HL-60 (cell line): ENCODE measurements at regions not wholly inside any gene's neighbourhood (a gene's known extent, or its start where the extent isn't known, plus 50 kb on each side); places are given as distances from the start of the nearest gene placed in this dataset.
"Not testable (repeated sequence)": the region's sequence is repeated elsewhere in the genome, so short reads cannot be mapped to it uniquely, and the experiment has no call there.

Experiments used
- DNase-seq, 2 experiments: peaks; one replicate each; pipeline ENCODE4 v3.0.0-alpha.2; 2010 to 2020; ENCODE audit warnings: low read depth in 1 of 2, low spot score in 1 of 2
- H3K27ac ChIP-seq: fragments of 250-450 bp; sonication (Bioruptor Pico); replicated peaks from 2 replicates; pipeline ENCODE4 v1.5.1; 2020; ENCODE audit warnings: mild to moderate bottlenecking, moderate library complexity
- H3K27me3 ChIP-seq: fragments of 250-450 bp; sonication (Bioruptor Pico); 2 replicates; pipeline ENCODE4 v1.5.1; 2021; ENCODE audit warnings: mild to moderate bottlenecking, moderate library complexity; ENCODE audit not compliant: insufficient read depth, poor library complexity, severe bottlenecking
- H3K4me3 ChIP-seq: replicated peaks from 2 replicates; pipeline ENCODE4 v1.5.1; 2011; ENCODE audit warnings: mild to moderate bottlenecking, control low read depth, low read length; ENCODE audit not compliant: insufficient read depth
- CTCF ChIP-seq: IDR thresholded peaks from one replicate; pipeline ENCODE4 v1.5.1; 2011; ENCODE audit warnings: low read length, control low read depth, inconsistent platforms; ENCODE audit not compliant: insufficient read depth
- GABPA ChIP-seq: IDR thresholded peaks from 2 replicates; pipeline ENCODE4 v1.6.1; 2012; ENCODE audit warnings: low read depth
- POLR2AphosphoS5 ChIP-seq: IDR thresholded peaks from 2 replicates; pipeline ENCODE4 v1.6.1; 2012; ENCODE audit warnings: low read depth
- REST ChIP-seq: IDR thresholded peaks from 2 replicates; pipeline ENCODE4 v1.6.1; 2012; ENCODE audit warnings: low read depth; ENCODE audit not compliant: insufficient replicate concordance
- SPI1 ChIP-seq: IDR thresholded peaks from 2 replicates; pipeline ENCODE4 v1.6.1; 2012; ENCODE audit warnings: low read depth, mild to moderate bottlenecking, borderline replicate concordance

DNA sequence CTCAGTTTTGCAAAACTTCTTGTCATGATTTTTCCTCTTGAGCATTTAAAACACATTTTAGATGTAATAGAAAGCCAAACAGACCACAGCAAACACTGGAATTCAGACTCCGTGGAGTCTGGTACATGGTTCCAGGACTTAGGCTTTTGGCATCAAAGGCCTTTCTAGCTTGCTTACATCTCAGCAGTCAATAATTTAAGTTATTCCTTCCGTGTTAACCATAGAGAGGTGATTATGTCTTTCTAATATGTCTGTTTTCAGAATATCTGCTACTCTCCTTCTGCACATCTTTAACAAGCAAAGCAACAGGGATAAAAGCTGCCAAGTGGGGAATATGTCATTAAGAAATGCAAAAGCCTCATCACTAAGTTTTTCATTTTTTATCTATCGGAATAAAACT, 171.7 kb upstream of the CRBN start:
- DNase-seq, result no peak
- Histone ChIP-seq H3K27me3 (no peaks in the 10 kb centered on the region), H3K27ac (no peak overlapping the region), H3K4me3 (no peak overlapping the region)
- TF ChIP-seq SPI1 (no peak), GABPA (no peak), REST (no peak)

- DNase-seq, result not testable (repeated sequence)
Measured at GRCh38 chr3:3347056-3347455, 167.6 kb upstream of the CRBN start.

GRCh38 chr3:3346556-3346955, 167.1 kb upstream of the CRBN start:
- no peak for DNase-seq
- no peak for TF ChIP-seq GABPA
- TF ChIP-seq CTCF, result no peak
- no peak for TF ChIP-seq POLR2AphosphoS5
- TF ChIP-seq SPI1, result no peak
- TF ChIP-seq REST, result no peak
- no peaks in the 10 kb centered on the region for H3K27me3 ChIP-seq
- no peak overlapping the region for H3K4me3 ChIP-seq
- no peak overlapping the region for H3K27ac ChIP-seq

More at GRCh38 chr3:3347056-3347455, 167.6 kb upstream of the CRBN start:
- not testable (repeated sequence) for H3K4me3 ChIP-seq, H3K27ac ChIP-seq, H3K27me3 ChIP-seq

- Histone ChIP-seq H3K27me3 (no peaks in the 10 kb centered on the region), H3K4me3 (no peak overlapping the region), H3K27ac (no peak overlapping the region)
- TF ChIP-seq CTCF, result no peak
- no peak for TF ChIP-seq POLR2AphosphoS5
- TF ChIP-seq SPI1, result no peak
- TF ChIP-seq GABPA, result no peak
- TF ChIP-seq REST, result no peak
- DNase-seq, result no peak
Measured at GRCh38 chr3:3342141-3342540, 162.7 kb upstream of the CRBN start.
